Spleen (tissue), 7 donors: ENCODE measurements at regions not wholly inside any gene's neighbourhood (a gene's known extent, or its start where the extent isn't known, plus 50 kb on each side); places are given as distances from the start of the nearest gene placed in this dataset.

Experiments used
- POLR2A ChIP-seq, 3 donors: fragments of 450-650 bp; IDR thresholded peaks; one replicate each; pipeline ENCODE4 v1.5.1; 2017; ENCODE audit warnings: antibody characterized with exemption in 3 of 3, mild to moderate bottlenecking in 1 of 3
- POLR2AphosphoS5 ChIP-seq, 3 donors: sonication (generic); formaldehyde crosslinking; IDR thresholded peaks; one replicate each; pipeline ENCODE4 v1.5.1; 2017; ENCODE audit warnings: antibody characterized with exemption in 3 of 3
- TF ChIP-seq, protein P1 (sequence below), 11 experiments: fragments of 200-600 bp in 7 of 11; fragments of 450-650 bp in 4 of 11; sonication (generic) in 4 of 11; IDR thresholded peaks in 8 of 11; conservative IDR thresholded peaks in 3 of 11; 1 replicate in 7 of 11; 2 replicates in 4 of 11; pipeline versions ENCODE4 v1.4.0 to v1.8.0; 2016 to 2021; ENCODE audit warnings: antibody characterized with exemption in 11 of 11, inconsistent platforms in 4 of 11, mild to moderate bottlenecking in 1 of 11
- donor health status: DM: no; HTN: no; CAD: no; lungs with moderate emphysema.
- donor health status: DM: no; HTN: no; CAD: no.
- donor health status: DM: no; HTN: no; CAD: no.

- TF ChIP-seq POLR2A (IDR thresholded peaks at IDR 0.05) (no peak), POLR2AphosphoS5 (IDR thresholded peaks at IDR 0.05) (no peak)
- TF ChIP-seq, protein P1, sequence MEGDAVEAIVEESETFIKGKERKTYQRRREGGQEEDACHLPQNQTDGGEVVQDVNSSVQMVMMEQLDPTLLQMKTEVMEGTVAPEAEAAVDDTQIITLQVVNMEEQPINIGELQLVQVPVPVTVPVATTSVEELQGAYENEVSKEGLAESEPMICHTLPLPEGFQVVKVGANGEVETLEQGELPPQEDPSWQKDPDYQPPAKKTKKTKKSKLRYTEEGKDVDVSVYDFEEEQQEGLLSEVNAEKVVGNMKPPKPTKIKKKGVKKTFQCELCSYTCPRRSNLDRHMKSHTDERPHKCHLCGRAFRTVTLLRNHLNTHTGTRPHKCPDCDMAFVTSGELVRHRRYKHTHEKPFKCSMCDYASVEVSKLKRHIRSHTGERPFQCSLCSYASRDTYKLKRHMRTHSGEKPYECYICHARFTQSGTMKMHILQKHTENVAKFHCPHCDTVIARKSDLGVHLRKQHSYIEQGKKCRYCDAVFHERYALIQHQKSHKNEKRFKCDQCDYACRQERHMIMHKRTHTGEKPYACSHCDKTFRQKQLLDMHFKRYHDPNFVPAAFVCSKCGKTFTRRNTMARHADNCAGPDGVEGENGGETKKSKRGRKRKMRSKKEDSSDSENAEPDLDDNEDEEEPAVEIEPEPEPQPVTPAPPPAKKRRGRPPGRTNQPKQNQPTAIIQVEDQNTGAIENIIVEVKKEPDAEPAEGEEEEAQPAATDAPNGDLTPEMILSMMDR (IDR thresholded peaks at IDR 0.05 in 8 of 11, conservative IDR thresholded peaks at IDR 0.05 in 3 of 11), result no peak
Measured at GRCh38 chr2:187709065-187709464, 154.8 kb upstream of the TFPI start.
